SU-DHL-6 (cell line): ENCODE measurements at regions not wholly inside any gene's neighbourhood (a gene's known extent, or its start where the extent isn't known, plus 50 kb on each side); places are given as distances from the start of the nearest gene placed in this dataset.
"Not testable (repeated sequence)": the region's sequence is repeated elsewhere in the genome, so short reads cannot be mapped to it uniquely, and the experiment has no call there.

ENCODE experiments used
- H2AFZ ChIP-seq: fragments of 200-600 bp; sonication (generic); 2 replicates; pipeline ENCODE4 v1.6.1; 2014; ENCODE audit warnings: low read depth, mild to moderate bottlenecking, moderate library complexity, mixed read lengths, antibody characterized with exemption, low read length; ENCODE audit not compliant: severe bottlenecking
- H3F3A ChIP-seq: fragments of 200-600 bp; shearing (Covaris generic); 2 replicates; pipeline ENCODE4 v1.6.0; 2016; ENCODE audit warnings: antibody characterized with exemption, mild to moderate bottlenecking; ENCODE audit not compliant: insufficient read depth
- H3K27ac ChIP-seq: fragments of 200-600 bp; sonication (generic); 2 replicates; pipeline ENCODE4 v1.5.1; 2016; ENCODE audit warnings: low read depth, mild to moderate bottlenecking, low read length, moderate library complexity, mixed read lengths
- H3K27me3 ChIP-seq: fragments of 200-600 bp; sonication (generic), shearing (Covaris generic); 2 replicates; pipeline ENCODE4 v1.6.0; 2014; ENCODE audit warnings: mild to moderate bottlenecking, low read length
- H3K36me3 ChIP-seq: fragments of 200-600 bp; sonication (generic); 2 replicates; pipeline ENCODE4 v1.6.1; 2014; ENCODE audit warnings: mild to moderate bottlenecking, low read length, mixed read lengths
- H3K4me2 ChIP-seq: fragments of 300-600, 200-600 bp; shearing (Covaris generic), sonication (generic); 2 replicates; pipeline ENCODE4 v1.6.0; 2014; ENCODE audit warnings: low read length, low read depth, mild to moderate bottlenecking; ENCODE audit not compliant: poor library complexity, severe bottlenecking
- H3K4me3 ChIP-seq: fragments of 200-600 bp; sonication (generic); 2 replicates; pipeline ENCODE4 v1.5.1; 2014; ENCODE audit warnings: antibody characterized with exemption, low read length, mild to moderate bottlenecking, mixed read lengths; ENCODE audit not compliant: insufficient read depth, poor library complexity, severe bottlenecking
- H3K79me2 ChIP-seq: fragments of 200-600 bp; sonication (generic); 2 replicates; pipeline ENCODE4 v1.6.1; 2014; ENCODE audit warnings: mild to moderate bottlenecking, low read length, moderate library complexity; ENCODE audit not compliant: insufficient read depth
- H3K9ac ChIP-seq: fragments of 200-600 bp; sonication (generic); 2 replicates; pipeline ENCODE4 v1.7.0; 2014; ENCODE audit warnings: mild to moderate bottlenecking, low read length
- H3K9me2 ChIP-seq: fragments of 200-600 bp; sonication (generic); replicated peaks from 2 replicates; pipeline ENCODE4 v1.6.1; 2014; ENCODE audit warnings: low read length; ENCODE audit not compliant: insufficient read depth
- H3K9me3 ChIP-seq: fragments of 200-600 bp; sonication (generic); 2 replicates; pipeline ENCODE4 v1.6.1; 2014; ENCODE audit warnings: low read length, mixed read lengths; ENCODE audit not compliant: insufficient read depth
- H4K20me1 ChIP-seq: fragments of 200-600 bp; sonication (generic); 2 replicates; pipeline ENCODE4 v1.6.1; 2014; ENCODE audit warnings: low read depth, mild to moderate bottlenecking, antibody characterized with exemption, low read length, moderate library complexity, mixed read lengths
- EZH2phosphoT487 ChIP-seq: fragments of 200-600 bp; sonication (generic), shearing (Covaris generic); conservative IDR thresholded peaks from 2 replicates; pipeline ENCODE4 v1.6.1; 2018; ENCODE audit warnings: mild to moderate bottlenecking, antibody characterized with exemption, low read length, moderate library complexity, mixed read lengths
- TF ChIP-seq, protein P1 (sequence below): fragments of 200-600 bp; sonication (generic); IDR thresholded peaks from one replicate; pipeline ENCODE4 v1.5.1; 2017; ENCODE audit warnings: antibody characterized with exemption, mild to moderate bottlenecking, low read length, moderate library complexity; ENCODE audit not compliant: insufficient read depth, poor library complexity, severe bottlenecking

DNA sequence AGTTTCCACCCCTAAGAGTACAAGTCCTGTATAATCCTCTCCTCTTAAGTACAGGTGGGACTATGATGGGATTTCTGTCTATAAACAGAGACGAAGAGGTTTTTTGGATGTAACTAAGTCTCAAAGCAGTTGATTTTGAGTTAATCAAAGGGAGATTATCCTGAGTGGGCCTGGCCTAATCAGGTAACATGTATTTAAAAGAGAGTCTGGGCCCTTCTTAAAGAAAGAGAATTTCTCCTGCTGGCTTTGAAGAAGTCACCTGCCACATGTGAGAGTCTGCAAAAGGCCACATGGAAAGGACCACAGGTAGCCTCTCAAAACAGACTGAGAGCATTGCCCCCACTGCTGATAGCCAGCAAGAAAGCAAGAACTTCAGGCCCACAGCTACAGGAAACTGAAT, 142.3 kb downstream of the IRX5 start:
- no peaks in the 10 kb centered on the region for H3K27me3 ChIP-seq
- TF ChIP-seq EZH2phosphoT487, result no peak
- TF ChIP-seq, protein P1, sequence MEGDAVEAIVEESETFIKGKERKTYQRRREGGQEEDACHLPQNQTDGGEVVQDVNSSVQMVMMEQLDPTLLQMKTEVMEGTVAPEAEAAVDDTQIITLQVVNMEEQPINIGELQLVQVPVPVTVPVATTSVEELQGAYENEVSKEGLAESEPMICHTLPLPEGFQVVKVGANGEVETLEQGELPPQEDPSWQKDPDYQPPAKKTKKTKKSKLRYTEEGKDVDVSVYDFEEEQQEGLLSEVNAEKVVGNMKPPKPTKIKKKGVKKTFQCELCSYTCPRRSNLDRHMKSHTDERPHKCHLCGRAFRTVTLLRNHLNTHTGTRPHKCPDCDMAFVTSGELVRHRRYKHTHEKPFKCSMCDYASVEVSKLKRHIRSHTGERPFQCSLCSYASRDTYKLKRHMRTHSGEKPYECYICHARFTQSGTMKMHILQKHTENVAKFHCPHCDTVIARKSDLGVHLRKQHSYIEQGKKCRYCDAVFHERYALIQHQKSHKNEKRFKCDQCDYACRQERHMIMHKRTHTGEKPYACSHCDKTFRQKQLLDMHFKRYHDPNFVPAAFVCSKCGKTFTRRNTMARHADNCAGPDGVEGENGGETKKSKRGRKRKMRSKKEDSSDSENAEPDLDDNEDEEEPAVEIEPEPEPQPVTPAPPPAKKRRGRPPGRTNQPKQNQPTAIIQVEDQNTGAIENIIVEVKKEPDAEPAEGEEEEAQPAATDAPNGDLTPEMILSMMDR, result no peak
- no peaks in the 10 kb centered on the region for H3K79me2 ChIP-seq
- H3K4me2 ChIP-seq, result no peak overlapping the region
- no peaks in the 10 kb centered on the region for H3K9me2 ChIP-seq
- H3K9me3 ChIP-seq, result no peaks in the 10 kb centered on the region
- no peak overlapping the region for H3K4me3 ChIP-seq
- no peaks in the 10 kb centered on the region for H4K20me1 ChIP-seq
- H2AFZ ChIP-seq, result no peak overlapping the region
- no peaks in the 10 kb centered on the region for H3K36me3 ChIP-seq
- no peaks in the 10 kb centered on the region for H3F3A ChIP-seq
- no peak overlapping the region for H3K27ac ChIP-seq
- H3K9ac ChIP-seq, result no peak overlapping the region

DNA sequence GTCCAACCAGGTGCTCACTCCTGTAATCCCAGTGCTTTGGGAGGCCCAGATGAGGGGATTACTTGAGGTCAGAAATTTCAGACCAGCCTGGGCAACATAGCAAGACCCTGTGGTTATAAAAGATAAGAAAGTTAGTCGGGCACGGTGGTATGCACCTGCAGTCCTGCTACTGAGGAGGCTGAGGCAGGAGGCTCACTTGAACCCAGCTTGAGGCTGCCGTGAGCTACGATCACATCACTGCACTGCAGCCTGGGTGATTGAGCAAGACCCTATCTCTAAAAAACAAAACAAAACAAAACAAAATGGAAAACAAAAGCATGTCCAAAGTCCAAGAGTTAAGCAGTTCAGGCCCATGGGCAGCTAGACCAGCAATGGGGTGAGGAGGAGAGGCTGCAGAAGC, 143.2 kb downstream of the IRX5 start:
- H3K27ac ChIP-seq, result no peak overlapping the region
- no peak for TF ChIP-seq EZH2phosphoT487
- TF ChIP-seq, protein P1, result no peak
- no peak overlapping the region for H3K9ac ChIP-seq
- no peaks in the 10 kb centered on the region for H3K36me3 ChIP-seq
- H2AFZ ChIP-seq, result no peak overlapping the region
- H3F3A ChIP-seq, result no peaks in the 10 kb centered on the region
- no peaks in the 10 kb centered on the region for H4K20me1 ChIP-seq
- no peaks in the 10 kb centered on the region for H3K9me2 ChIP-seq
- no peaks in the 10 kb centered on the region for H3K9me3 ChIP-seq
- H3K79me2 ChIP-seq, result no peaks in the 10 kb centered on the region
- no peak overlapping the region for H3K4me3 ChIP-seq
- H3K27me3 ChIP-seq, result no peaks in the 10 kb centered on the region
- H3K4me2 ChIP-seq, result no peak overlapping the region

DNA sequence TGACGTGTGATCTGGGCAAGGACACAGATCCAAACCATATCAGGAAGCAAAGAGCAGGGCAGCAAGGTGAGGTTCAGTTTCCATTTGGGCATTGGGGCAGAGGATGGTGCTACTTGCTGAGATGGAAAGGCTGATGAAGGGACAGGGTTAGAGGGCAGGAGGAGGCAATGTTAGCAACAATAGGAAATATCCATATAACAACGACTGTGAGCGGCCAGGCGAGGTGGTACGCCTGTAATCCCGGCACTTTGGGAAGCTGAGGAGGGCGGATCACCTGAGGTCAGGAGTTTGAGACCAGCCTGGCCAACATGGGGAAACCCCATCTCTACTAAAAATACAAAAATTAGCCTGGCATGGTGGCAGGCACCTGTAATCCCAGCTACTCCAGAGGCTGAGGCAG, 144.5 kb downstream of the IRX5 start:
- not testable (repeated sequence) for H3K9me2 ChIP-seq, H3K79me2 ChIP-seq, H3K4me3 ChIP-seq, H3K9ac ChIP-seq, H2AFZ ChIP-seq, H3K27ac ChIP-seq, H4K20me1 ChIP-seq, H3K9me3 ChIP-seq, H3K27me3 ChIP-seq, H3F3A ChIP-seq, H3K4me2 ChIP-seq, H3K36me3 ChIP-seq

DNA sequence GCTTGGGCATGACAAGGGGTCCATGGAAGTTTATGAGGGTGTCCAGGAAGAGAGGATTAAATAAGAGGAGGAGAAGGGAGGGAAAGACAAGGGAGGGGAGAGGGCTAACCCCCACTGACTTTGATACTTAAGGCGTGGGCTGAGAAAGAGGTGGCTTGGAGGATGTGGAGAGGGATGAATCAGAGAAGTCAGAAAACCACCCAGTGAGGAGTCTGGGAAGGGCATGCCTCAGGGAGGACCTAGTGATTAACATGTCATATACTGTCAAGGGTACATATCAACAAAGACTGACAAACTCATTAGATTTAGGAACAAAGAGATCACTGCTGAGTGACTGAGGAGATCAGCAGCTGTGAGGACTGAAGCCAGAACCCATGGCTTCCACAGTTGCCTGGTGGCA, 145.4 kb downstream of the IRX5 start:
- H4K20me1 ChIP-seq, result no peaks in the 10 kb centered on the region
- H3K36me3 ChIP-seq, result no peaks in the 10 kb centered on the region
- no peaks in the 10 kb centered on the region for H3K27me3 ChIP-seq
- no peak overlapping the region for H2AFZ ChIP-seq
- no peaks in the 10 kb centered on the region for H3K9me3 ChIP-seq
- H3F3A ChIP-seq, result no peaks in the 10 kb centered on the region
- no peak for TF ChIP-seq EZH2phosphoT487
- TF ChIP-seq, protein P1, result no peak
- H3K4me2 ChIP-seq, result no peak overlapping the region
- no peak overlapping the region for H3K4me3 ChIP-seq
- no peak overlapping the region for H3K9ac ChIP-seq
- H3K27ac ChIP-seq, result no peak overlapping the region
- no peaks in the 10 kb centered on the region for H3K9me2 ChIP-seq
- no peaks in the 10 kb centered on the region for H3K79me2 ChIP-seq
